HG03139 (cell line): ENCODE measurements at regions not wholly inside any gene's neighbourhood (a gene's known extent, or its start where the extent isn't known, plus 50 kb on each side); places are given as distances from the start of the nearest gene placed in this dataset.

Experiments
- ATAC-seq: cut with Tn5 transposase; IDR thresholded peaks from one replicate; pipeline ENCODE4 v1.9.1; 2021; ENCODE audit not compliant: unreplicated experiment

GRCh38 chr3:189108067-189108466, 63.7 kb upstream of the TPRG1 start:
- ATAC-seq = no peak

GRCh38 chr3:189108735-189109134, 63.0 kb upstream of the TPRG1 start:
- no peak for ATAC-seq

GRCh38 chr3:189109145-189109544, 62.6 kb upstream of the TPRG1 start:
- ATAC-seq = no peak

GRCh38 chr3:189117087-189117486, 54.7 kb upstream of the TPRG1 start:
- ATAC-seq = no peak

GRCh38 chr3:189118896-189119295, 52.9 kb upstream of the TPRG1 start:
- no peak for ATAC-seq

GRCh38 chr3:189119950-189120349, 51.8 kb upstream of the TPRG1 start:
- ATAC-seq = no peak

- no peak for ATAC-seq
Observed at GRCh38 chr3:189121092-189121491, 50.7 kb upstream of the TPRG1 start.
